GM23338 (cell line): ENCODE measurements at regions not wholly inside any gene's neighbourhood (a gene's known extent, or its start where the extent isn't known, plus 50 kb on each side); places are given as distances from the start of the nearest gene placed in this dataset.
A peak's percentile ranks its signal among the peaks of the same experiment; 100 is the strongest.

ENCODE experiments used
- ATAC-seq: fragments of 200-7000 bp; cut with Tn5 transposase; 3 replicates; pipeline ENCODE4 v1.9.1; 2020
- DNase-seq: peaks from one replicate; pipeline ENCODE4 v3.0.0-alpha.2; 2015; ENCODE audit warnings: low spot score
- H2AFZ ChIP-seq: fragments of 200-600 bp; sonication (generic); 2 replicates; pipeline ENCODE4 v1.8.0; 2016; ENCODE audit warnings: antibody characterized with exemption, mild to moderate bottlenecking, moderate library complexity
- H3F3A ChIP-seq: fragments of 200-600 bp; sonication (generic); replicated peaks from 2 replicates; pipeline ENCODE4 v1.8.0; 2017; ENCODE audit warnings: antibody characterized with exemption, mixed run types, low read depth
- H3K27ac ChIP-seq: fragments of 200-600 bp; sonication (generic); 2 replicates; pipeline ENCODE4 v1.6.1; 2016; ENCODE audit warnings: low read depth
- H3K27me3 ChIP-seq: fragments of 200-600 bp; sonication (generic); 2 replicates; pipeline ENCODE4 v1.8.0; 2016; ENCODE audit warnings: mild to moderate bottlenecking, mixed run types, moderate library complexity; ENCODE audit not compliant: insufficient read depth
- H3K36me3 ChIP-seq: fragments of 200-600 bp; sonication (generic); 2 replicates; pipeline ENCODE4 v1.8.0; 2016; ENCODE audit warnings: mild to moderate bottlenecking; ENCODE audit not compliant: insufficient read depth
- H3K4me1 ChIP-seq: fragments of 200-600 bp; sonication (generic); 2 replicates; pipeline ENCODE4 v1.8.0; 2016; ENCODE audit warnings: mild to moderate bottlenecking, moderate library complexity; ENCODE audit not compliant: insufficient read depth
- H3K4me2 ChIP-seq: fragments of 200-600 bp; sonication (generic); 2 replicates; pipeline ENCODE4 v1.7.1; 2017; ENCODE audit warnings: mixed run types
- H3K4me3 ChIP-seq: fragments of 200-600 bp; sonication (generic); 2 replicates; pipeline ENCODE4 v1.6.1; 2016; ENCODE audit warnings: mixed run types
- H3K79me2 ChIP-seq: fragments of 200-600 bp; sonication (generic); replicated peaks from 2 replicates; pipeline ENCODE4 v1.8.0; 2017; ENCODE audit warnings: mild to moderate bottlenecking; ENCODE audit not compliant: insufficient read depth
- H3K9me2 ChIP-seq: fragments of 200-600 bp; sonication (generic); 2 replicates; pipeline ENCODE4 v1.8.0; 2017; ENCODE audit not compliant: insufficient read depth
- H4K20me1 ChIP-seq: fragments of 200-600 bp; sonication (generic); replicated peaks from 2 replicates; pipeline ENCODE4 v1.8.0; 2017; ENCODE audit warnings: mild to moderate bottlenecking; ENCODE audit not compliant: insufficient read depth
- H3K27ac Mint-ChIP-seq: 2 replicates; pipeline ENCODE4 v1.8.0; 2020; ENCODE audit warnings: inconsistent platforms, mild to moderate bottlenecking, moderate library complexity, mixed read lengths
- H3K27me3 Mint-ChIP-seq: 3 replicates; pipeline ENCODE4 v1.8.0; 2022; ENCODE audit warnings: low read depth, mild to moderate bottlenecking, moderate library complexity, mixed read lengths, inconsistent platforms; ENCODE audit not compliant: insufficient read depth, poor library complexity
- H3K36me3 Mint-ChIP-seq: 3 replicates; pipeline ENCODE4 v1.8.0; 2021; ENCODE audit warnings: low read depth, mild to moderate bottlenecking, inconsistent platforms, moderate library complexity, mixed read lengths
- H3K4me1 Mint-ChIP-seq: 3 replicates; pipeline ENCODE4 v1.8.0; 2020; ENCODE audit warnings: mild to moderate bottlenecking, inconsistent platforms, mixed read lengths
- H3K4me3 Mint-ChIP-seq: 3 replicates; pipeline ENCODE4 v1.8.0; 2021; ENCODE audit warnings: moderate library complexity, mild to moderate bottlenecking, inconsistent platforms, mixed read lengths
- H3K9me3 Mint-ChIP-seq: 3 replicates; pipeline ENCODE4 v1.8.0; 2020; ENCODE audit warnings: moderate library complexity, mild to moderate bottlenecking, inconsistent platforms, mixed read lengths
- CREB1 ChIP-seq: fragments of 250-450 bp; sonication (Bioruptor Pico); IDR thresholded peaks from 2 replicates; pipeline ENCODE4 v1.5.0; 2020; ENCODE audit warnings: low read depth, mild to moderate bottlenecking, moderate library complexity
- CTCF ChIP-seq, 2 experiments: fragments of 200-600 bp in 1 of 2; sonication (generic) in 1 of 2; conservative IDR thresholded peaks; 2 replicates each; pipeline versions ENCODE4 v1.5.1 to v1.6.1; 2016 to 2017; ENCODE audit warnings: antibody characterized with exemption in 2 of 2, low read depth in 2 of 2, mild to moderate bottlenecking in 2 of 2, moderate library complexity in 1 of 2
- EZH2 ChIP-seq: fragments of 200-600 bp; sonication (generic); IDR thresholded peaks from one replicate; pipeline ENCODE4 v1.8.0; 2017; ENCODE audit warnings: antibody characterized with exemption, mild to moderate bottlenecking, low read depth; ENCODE audit not compliant: unreplicated experiment
- EZH2phosphoT487 ChIP-seq: fragments of 200-600 bp; sonication (generic); IDR thresholded peaks from one replicate; pipeline ENCODE4 v1.8.1; 2018; ENCODE audit warnings: antibody characterized with exemption; ENCODE audit not compliant: unreplicated experiment
- JUNB ChIP-seq: IDR thresholded peaks from one replicate; pipeline ENCODE4 v1.6.1; 2016; ENCODE audit warnings: antibody characterized with exemption; ENCODE audit not compliant: unreplicated experiment
- NANOG ChIP-seq: IDR thresholded peaks from 2 replicates; pipeline ENCODE4 v1.6.1; 2016; ENCODE audit warnings: antibody characterized with exemption, borderline replicate concordance
- POLR2AphosphoS5 ChIP-seq: IDR thresholded peaks from 2 replicates; pipeline ENCODE4 v1.6.1; 2016; ENCODE audit warnings: antibody characterized with exemption, low read depth
- STAT1 ChIP-seq: IDR thresholded peaks from one replicate; pipeline ENCODE4 v1.6.1; 2016; ENCODE audit warnings: antibody characterized with exemption; ENCODE audit not compliant: unreplicated experiment
- ZNF331 ChIP-seq: fragments of 250-450 bp; sonication (Bioruptor Pico); IDR thresholded peaks from 2 replicates; pipeline ENCODE4 v1.5.0; 2020; ENCODE audit warnings: low read depth, mild to moderate bottlenecking, moderate library complexity
- ZNF462 ChIP-seq: fragments of 250-450 bp; sonication (Bioruptor Pico); IDR thresholded peaks from 2 replicates; pipeline ENCODE4 v1.5.0; 2020; ENCODE audit warnings: mild to moderate bottlenecking, moderate library complexity

- no peak for TF ChIP-seq ZNF462 (CRISPR knock-in tag)
Observed at GRCh38 chr5:32501071-32502002, 56.8 kb upstream of the ZFR start (continued).

- peaks cover 35% of the 10 kb centered on the region for H3K4me1 ChIP-seq
- no peak overlapping the region for H3K27ac Mint-ChIP-seq
- no peak overlapping the region for H3K27ac ChIP-seq
- H2AFZ ChIP-seq = no peak overlapping the region
- H3K4me3 Mint-ChIP-seq = peak overlapping the region; percentile 48; the same call in 1 of the 3 replicates
- H3K36me3 ChIP-seq = no peaks in the 10 kb centered on the region
- peak overlapping the region; percentile 42 for H3K4me3 ChIP-seq
- no peaks in the 10 kb centered on the region for H4K20me1 ChIP-seq
- DNase-seq (peak; percentile 85), ATAC-seq (peak; percentile 83)
- peaks cover 41% of the 10 kb centered on the region for H3K27me3 Mint-ChIP-seq
- TF ChIP-seq STAT1 (no peak), EZH2phosphoT487 (no peak), NANOG (no peak), JUNB (no peak), ZNF331 (CRISPR knock-in tag) (no peak), CREB1 (CRISPR knock-in tag) (peak; percentile 42; the same call in 1 of the 2 replicates), CTCF (conservative IDR thresholded peaks at IDR 0.05; ENCODE audit: low read depth in 2 of 2) (no peak), POLR2AphosphoS5 (no peak), EZH2 (no peak)
- H3K9me3 Mint-ChIP-seq = no peaks in the 10 kb centered on the region
- no peaks in the 10 kb centered on the region for H3K36me3 Mint-ChIP-seq
- H3F3A ChIP-seq = no peaks in the 10 kb centered on the region
- no peaks in the 10 kb centered on the region for H3K79me2 ChIP-seq
- H3K4me1 Mint-ChIP-seq = peaks cover 36% of the 10 kb centered on the region
- H3K4me2 ChIP-seq = peak overlapping the region; percentile 81
- H3K9me2 ChIP-seq = no peaks in the 10 kb centered on the region
- H3K27me3 ChIP-seq = peaks cover 63% of the 10 kb centered on the region
Observed at GRCh38 chr5:32500181-32500580, 55.6 kb upstream of the ZFR start.
